ENCODE measurements at regions not wholly inside any gene's neighbourhood (a gene's known extent, or its start where the extent isn't known, plus 50 kb on each side); places are given as distances from the start of the nearest gene placed in this dataset.

- Histone ChIP-seq H3K27ac (ENCODE audit: low read depth, low read length) (no peak overlapping the region), H4K20me1 (ENCODE audit: insufficient read depth) (no peaks in the 10 kb centered on the region), H3K79me2 (ENCODE audit: insufficient read depth, low read length) (no peaks in the 10 kb centered on the region), H3K4me2 (ENCODE audit: low read length) (no peak overlapping the region), H3K27me3 (ENCODE audit: insufficient read depth, low read length) (peaks cover 3% of the 10 kb centered on the region; the same call in 1 of the 2 replicates), H3K9ac (ENCODE audit: low read length) (no peak overlapping the region), H3K4me1 (ENCODE audit: control insufficient read depth in 1 of 2, insufficient read depth in 2 of 2, low read length in 2 of 2) (no peaks in the 10 kb centered on the region), H2AFZ (ENCODE audit: low read depth, low read length, poor library complexity, severe bottlenecking) (no peak overlapping the region), H3K9me3 (ENCODE audit: control insufficient read depth in 1 of 2, insufficient read depth in 1 of 2, low read depth in 1 of 2, low read length in 2 of 2) (no peaks in the 10 kb centered on the region), H3K4me3 (replicated peaks in 1 of 2; ENCODE audit: low read depth in 1 of 2, low read length in 2 of 2) (no peak overlapping the region), H3K9me2 (ENCODE audit: insufficient read depth) (no peaks in the 10 kb centered on the region), H3K36me3 (ENCODE audit: control insufficient read depth in 1 of 2, insufficient read depth in 2 of 2, low read length in 2 of 2) (no peaks in the 10 kb centered on the region)
- no peak for TF ChIP-seq CTCF (IDR thresholded peaks at IDR 0.05 in 2 of 3, conservative IDR thresholded peaks at IDR 0.05 in 1 of 3; ENCODE audit: borderline replicate concordance in 1 of 3, insufficient read depth in 1 of 3, low read depth in 2 of 3, low read length in 2 of 3)
- no peak for TF ChIP-seq MAX (IDR thresholded peaks at IDR 0.05)
- TF ChIP-seq YY1 (IDR thresholded peaks at IDR 0.05; ENCODE audit: extremely low read depth, insufficient replicate concordance, low read depth, low read length): no peak
- TF ChIP-seq RAD21 (IDR thresholded peaks at IDR 0.05; ENCODE audit: low read depth): no peak
- TF ChIP-seq SP1 (IDR thresholded peaks at IDR 0.05; ENCODE audit: low read depth): no peak
- TF ChIP-seq EZH2phosphoT487 (IDR thresholded peaks at IDR 0.05; ENCODE audit: borderline replicate concordance): no peak
- no peak for TF ChIP-seq ZBTB33 (IDR thresholded peaks at IDR 0.05; ENCODE audit: extremely low read depth, insufficient replicate concordance, low read length)
- TF ChIP-seq SRF (IDR thresholded peaks at IDR 0.05; ENCODE audit: low read depth): no peak
- no peak for TF ChIP-seq TCF7L2 (IDR thresholded peaks at IDR 0.05; ENCODE audit: borderline replicate concordance, extremely low read depth, insufficient read depth, insufficient read length)
- TF ChIP-seq EZH2 (IDR thresholded peaks at IDR 0.05): no peak
- TF ChIP-seq CBX3 (IDR thresholded peaks at IDR 0.05; ENCODE audit: low read depth): no peak
- no peak for TF ChIP-seq SIN3A (IDR thresholded peaks at IDR 0.05; ENCODE audit: low read depth)
- TF ChIP-seq ZNF274 (IDR thresholded peaks at IDR 0.05; ENCODE audit: low read depth, low read length): no peak
- no peak for TF ChIP-seq ELF1 (IDR thresholded peaks at IDR 0.05; ENCODE audit: borderline replicate concordance, low read depth)
- TF ChIP-seq JUND (IDR thresholded peaks at IDR 0.05): no peak
- TF ChIP-seq EGR1 (IDR thresholded peaks at IDR 0.05; ENCODE audit: low read depth): no peak
- ChIA-PET RAD21 (ENCODE audit: low non-redundant PET in 1 of 2, low total read pairs in 2 of 2, uncharacterized antibody in 2 of 2, unreplicated experiment in 2 of 2) (no interaction called here), CTCF (no interaction called here), POLR2A (no interaction called here)
- intact Hi-C loops (cut with micrococcal nuclease): no loop called here
- DNase-seq (ENCODE audit: low read depth, low spot score): no peak
- no peak for ATAC-seq
- BruUV-seq (replicated peaks): no TSS peak
These were observed 132.9 kb downstream of the ZC3H11B start for GRCh38 chr1:219480011-219480410.

Measured in HCT116 (cell line).